ENCODE measurements at regions not wholly inside any gene's neighbourhood (a gene's known extent, or its start where the extent isn't known, plus 50 kb on each side); places are given as distances from the start of the nearest gene placed in this dataset.
"Not testable (repeated sequence)": the region's sequence is repeated elsewhere in the genome, so short reads cannot be mapped to it uniquely, and the experiment has no call there.

DNA sequence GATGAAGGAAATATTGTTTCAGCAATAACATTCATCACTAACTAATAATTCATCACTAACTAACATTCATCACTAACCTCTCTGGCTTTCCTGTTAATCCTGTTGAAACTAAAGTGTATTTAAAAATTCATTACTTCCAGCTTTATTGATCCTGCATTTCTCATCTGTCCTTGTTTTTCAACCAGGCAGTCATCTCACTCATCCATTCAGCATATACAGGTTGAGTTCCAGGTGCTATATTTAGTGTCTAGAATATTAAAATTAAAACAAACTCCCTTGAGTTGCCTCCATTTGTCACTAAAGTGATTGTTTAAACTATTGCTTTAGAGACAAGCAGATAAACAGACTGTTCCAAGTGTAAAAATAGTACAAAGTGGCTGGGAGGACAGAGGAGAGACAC, 58.1 kb downstream of the ATXN7L3B start:
- no peak for DNase-seq (ENCODE audit: low read depth in 3 of 3, low spot score in 2 of 3)

DNA sequence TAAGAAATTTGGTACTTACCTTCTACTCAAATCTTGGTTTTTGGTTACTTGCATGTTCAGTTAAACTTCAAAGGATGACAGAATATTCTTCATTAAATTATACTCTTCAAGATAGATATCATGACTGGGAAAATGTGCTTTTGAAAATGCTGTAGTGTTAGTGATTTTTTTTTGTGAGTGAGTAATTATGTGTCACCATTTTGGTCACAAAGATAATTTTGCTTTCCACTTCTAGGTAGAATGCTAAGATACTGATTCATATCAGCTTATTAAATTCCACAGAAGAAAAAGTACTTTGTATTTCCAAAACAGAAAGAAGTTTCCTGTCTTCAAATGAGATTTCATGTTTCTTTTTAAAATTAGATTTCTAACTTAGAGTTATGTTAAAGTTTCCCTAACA, 61.2 kb downstream of the ATXN7L3B start:
- DNase-seq (ENCODE audit: low read depth in 3 of 3, low spot score in 2 of 3), result no peak

DNA sequence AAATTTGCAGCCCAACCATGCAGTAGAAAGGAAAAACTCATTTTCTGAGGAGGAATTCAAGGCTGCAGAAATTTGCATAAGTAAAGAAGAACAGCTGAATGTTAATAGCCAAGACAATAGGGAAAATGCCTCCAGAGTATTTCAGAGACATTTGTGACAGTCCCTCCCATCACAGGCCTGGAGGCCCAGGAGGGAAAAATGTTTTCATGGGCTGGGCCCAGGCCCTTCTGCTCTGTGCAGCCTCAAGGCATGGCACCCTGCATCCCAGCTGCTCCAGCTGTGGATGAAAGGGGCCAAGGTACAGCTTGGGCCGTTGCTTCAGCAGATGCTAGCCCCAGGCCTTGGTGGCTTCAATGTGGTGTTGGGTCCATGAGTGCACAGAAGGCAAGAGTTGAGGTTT, 62.3 kb downstream of the ATXN7L3B start:
- DNase-seq (ENCODE audit: low read depth in 3 of 3, low spot score in 2 of 3), result no peak

DNA sequence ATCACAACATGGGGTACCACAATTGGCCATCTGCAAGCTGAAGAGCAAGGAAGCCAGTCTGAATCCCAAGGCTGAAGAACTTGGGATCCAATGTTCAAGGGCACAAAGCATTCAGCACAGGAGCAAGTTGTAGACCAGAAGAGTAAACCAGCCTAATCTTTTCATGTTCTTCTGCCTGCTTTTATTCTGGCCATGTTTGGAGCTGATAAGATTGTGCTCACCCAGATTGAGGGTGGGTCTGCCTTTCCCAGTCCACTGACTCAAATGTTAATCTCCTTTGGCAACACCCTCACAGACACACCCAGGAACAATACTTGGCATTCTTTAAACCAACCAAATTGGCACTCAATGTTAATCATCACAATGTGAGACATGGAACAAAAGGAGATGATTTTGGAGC, 63.2 kb downstream of the ATXN7L3B start:
- DNase-seq (ENCODE audit: low read depth in 3 of 3, low spot score in 2 of 3), result not testable (repeated sequence)

DNA sequence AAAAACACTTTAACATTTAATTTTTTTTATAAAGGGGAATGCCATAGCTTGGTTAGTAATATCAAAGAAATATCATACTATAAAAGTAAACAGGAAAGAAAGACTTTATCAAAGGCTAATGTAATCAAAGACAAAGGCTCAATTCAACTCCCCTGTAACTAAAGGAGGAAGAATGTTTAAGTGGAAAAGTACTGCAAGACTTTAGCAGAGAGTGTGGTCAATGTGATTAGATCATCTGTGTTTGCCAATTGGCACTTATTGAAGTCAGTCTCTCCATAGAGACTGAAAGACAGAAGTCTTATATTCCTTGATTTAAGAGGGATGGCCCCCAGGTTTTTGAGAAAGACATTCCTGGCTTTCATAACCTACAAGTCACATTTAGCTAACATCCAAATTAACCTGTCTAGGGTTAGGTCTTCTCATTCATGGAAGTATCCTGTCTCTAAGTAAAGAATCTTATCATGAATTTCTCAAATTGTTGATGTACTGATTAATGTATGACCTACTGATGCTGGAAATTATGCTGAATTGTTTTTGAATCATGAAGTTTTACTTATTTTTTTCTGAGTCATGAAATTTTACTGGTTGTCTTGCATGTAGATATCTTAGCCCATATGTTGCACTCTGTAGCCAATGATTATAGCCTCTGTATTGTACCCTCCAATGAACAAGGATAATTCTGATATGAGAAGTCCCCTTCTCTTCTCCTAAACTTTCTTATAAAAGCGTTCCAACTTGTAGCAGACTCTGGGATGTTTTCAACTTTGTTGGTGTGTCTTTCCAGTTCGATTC, 65.4 kb downstream of the ATXN7L3B start:
- no peak for DNase-seq (ENCODE audit: low read depth in 3 of 3, low spot score in 2 of 3)

DNA sequence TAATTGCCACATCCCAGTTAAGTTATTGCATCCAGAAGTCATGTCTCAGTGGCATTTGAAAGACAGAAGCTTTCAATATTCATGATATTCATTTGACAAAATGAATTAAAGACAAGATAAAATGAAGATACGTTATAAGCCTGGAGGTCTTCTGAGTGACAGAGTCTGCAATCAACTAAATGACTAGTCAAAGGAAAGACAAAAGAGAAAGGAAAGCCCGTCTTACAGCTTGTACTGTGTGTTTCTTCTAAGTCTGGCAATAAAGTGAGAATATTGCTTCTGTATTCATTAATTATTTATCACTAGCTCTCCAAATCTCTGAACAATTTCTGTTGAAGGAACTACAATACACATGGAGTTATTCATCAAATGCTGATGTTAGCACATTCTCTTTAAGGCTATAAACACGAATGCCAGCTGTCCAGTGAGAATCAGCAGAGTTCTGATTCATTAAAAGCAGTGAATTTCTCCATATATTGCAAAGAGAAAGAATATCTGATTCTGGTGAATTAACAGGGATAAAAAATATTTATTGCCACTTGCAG, 70.7 kb downstream of the ATXN7L3B start:
- no peak for DNase-seq (ENCODE audit: low read depth in 3 of 3, low spot score in 2 of 3)

DNA sequence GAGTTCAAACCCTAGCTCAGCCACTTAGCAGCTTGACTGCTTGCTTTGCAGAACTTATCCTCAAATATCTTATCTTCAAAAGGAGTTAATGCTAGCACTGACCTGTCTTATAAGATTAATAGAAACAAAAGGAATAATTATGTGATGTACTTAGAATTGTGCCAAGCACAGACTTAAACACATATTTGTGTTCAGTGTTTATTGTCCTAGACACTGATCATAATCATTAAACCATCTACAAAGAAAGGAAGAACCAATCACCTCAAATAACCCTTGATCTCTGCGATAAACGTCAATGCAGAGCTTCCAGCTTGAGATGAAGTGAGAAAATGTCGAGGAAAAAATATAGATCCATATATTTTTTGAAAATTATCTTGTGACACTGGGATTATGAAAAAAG, 73.1 kb downstream of the ATXN7L3B start:
- no peak for DNase-seq (ENCODE audit: low read depth in 3 of 3, low spot score in 2 of 3)

DNA sequence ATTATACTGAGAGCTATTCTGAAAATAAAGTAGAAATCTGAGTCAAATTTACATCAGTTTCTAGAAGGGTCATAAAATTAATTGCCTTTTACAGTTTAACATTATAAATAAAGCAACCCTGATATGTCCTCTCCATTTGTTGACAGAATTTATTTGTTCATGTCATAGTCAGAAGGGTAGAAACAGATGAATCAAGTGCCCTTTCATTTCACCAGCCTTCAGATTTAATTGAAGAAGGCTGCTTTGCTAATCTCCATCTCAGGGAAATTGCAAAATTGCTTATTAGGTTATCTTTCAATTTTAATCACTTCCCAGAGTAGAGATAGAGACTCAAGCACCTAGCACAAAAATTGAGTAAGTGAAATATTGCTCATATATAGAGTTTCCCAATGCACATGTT, 76.8 kb downstream of the ATXN7L3B start:
- no peak for DNase-seq (ENCODE audit: low read depth in 3 of 3, low spot score in 2 of 3)

DNA sequence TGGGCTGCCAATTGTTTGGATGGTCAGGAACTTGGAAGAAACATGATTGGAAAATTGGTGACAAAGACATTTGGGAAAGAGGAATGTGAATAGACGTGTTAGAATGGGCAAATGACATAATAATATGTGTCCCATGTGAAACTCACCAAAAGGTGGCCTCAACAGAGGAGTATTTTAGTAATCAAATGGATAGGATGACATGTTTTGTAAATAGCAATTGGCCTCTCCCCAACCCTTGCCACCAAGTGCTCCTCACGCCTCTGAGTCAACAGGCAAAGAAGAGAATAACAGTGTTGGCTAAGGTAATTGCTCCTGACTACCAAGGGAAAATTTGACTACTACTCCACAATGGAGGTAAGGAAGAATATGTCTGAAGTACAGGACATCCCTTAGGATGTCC, 81.4 kb downstream of the ATXN7L3B start:
- no peak for DNase-seq (ENCODE audit: low read depth in 3 of 3, low spot score in 2 of 3)

DNA sequence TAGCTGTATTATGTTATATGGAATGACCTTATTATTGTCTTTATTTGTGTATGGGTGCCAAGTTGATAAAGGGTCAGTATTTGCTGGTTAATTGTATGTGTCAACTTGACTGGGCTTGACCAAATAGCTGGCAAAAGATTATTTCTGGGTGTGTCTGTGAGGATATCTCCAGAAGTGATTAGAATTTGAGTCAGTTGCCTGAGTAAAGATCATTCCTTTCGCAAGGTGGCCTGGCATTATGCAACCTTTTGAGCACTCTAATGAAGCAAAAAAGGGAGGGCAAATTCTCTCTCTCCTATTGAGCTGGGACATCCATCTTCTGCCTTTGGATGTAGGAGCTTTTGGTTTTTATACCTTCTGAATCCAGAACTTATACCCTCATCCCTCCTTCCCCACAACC, 82.2 kb downstream of the ATXN7L3B start:
- no peak for DNase-seq (ENCODE audit: low read depth in 3 of 3, low spot score in 2 of 3)

DNA sequence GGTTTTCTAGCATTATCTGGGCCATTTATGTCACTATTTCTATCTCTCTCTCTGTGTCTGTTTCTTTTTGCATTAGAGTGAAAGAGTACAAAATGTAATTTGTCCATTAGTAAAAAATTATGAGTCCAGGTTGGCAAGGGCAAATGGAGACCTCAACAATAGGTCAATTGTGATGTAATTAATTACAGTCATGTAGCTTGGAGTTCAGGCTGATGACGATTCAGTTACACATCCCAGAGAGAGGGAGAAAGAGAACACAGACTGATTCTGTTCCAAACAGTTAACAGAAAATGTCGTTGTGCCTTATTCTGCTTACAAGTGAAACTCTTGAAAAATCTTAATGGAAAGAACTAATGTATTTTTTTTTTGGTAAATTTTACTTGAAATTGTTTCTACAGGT, 83.3 kb downstream of the ATXN7L3B start:
- no peak for DNase-seq (ENCODE audit: low read depth in 3 of 3, low spot score in 2 of 3)

DNA sequence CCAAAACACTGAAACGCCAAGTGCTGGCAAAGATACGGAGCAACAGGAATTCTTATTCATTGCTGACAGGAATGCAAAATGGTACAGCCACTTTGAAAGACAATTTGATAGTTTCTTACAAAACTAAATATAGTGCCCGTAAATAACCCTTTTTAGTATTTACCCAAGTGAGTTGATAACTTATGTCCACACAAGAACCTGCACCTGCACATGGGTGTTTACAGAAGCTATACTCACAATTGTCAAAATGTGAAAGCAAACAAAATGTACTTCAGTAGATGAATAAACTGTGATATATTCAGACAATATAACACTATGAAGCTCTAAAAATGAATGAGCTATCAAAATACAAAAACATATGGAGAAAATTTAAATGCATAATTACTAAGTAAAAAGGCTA, 86.6 kb downstream of the ATXN7L3B start:
- DNase-seq (ENCODE audit: low read depth in 3 of 3, low spot score in 2 of 3), result no peak

DNA sequence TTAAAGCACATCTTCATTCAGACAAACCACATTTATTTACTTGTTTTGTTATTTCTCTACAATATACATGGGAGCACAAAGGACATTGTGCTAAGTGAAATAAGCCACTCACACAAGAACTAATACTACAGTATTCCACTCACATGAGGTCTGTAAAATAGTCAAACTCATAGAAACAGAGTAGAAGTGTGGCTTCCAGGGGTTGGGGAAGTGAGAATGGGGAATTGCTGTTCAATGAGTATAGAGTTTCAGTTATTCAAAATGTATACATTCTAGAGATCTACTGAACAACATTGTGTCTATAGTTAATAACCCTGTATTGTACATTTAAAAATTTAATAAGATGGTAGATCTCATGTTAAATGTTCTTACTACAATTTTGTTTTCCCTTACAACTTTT, 88.8 kb downstream of the ATXN7L3B start:
- DNase-seq (ENCODE audit: low read depth in 3 of 3, low spot score in 2 of 3), result no peak

DNA sequence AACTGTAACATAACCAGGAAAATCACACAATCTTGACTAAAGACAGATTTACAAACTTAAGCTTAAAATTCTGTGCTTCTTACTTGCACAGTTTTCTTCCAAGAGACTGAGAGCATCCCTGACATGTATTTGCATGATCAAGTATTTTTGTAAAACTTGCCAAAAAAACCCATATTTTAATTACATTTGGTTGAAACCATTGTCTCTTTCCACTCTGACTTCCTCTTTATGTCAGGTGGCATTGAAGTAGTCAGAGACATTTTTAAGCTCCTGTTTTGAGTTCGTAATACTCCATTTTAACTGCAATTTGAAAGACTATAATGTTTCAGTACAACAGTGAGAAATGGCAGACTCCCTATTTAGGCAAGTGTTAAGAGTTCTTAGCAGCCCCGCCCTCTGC, 103.6 kb downstream of the ATXN7L3B start:
- DNase-seq (ENCODE audit: low read depth in 3 of 3, low spot score in 2 of 3), result no peak

DNA sequence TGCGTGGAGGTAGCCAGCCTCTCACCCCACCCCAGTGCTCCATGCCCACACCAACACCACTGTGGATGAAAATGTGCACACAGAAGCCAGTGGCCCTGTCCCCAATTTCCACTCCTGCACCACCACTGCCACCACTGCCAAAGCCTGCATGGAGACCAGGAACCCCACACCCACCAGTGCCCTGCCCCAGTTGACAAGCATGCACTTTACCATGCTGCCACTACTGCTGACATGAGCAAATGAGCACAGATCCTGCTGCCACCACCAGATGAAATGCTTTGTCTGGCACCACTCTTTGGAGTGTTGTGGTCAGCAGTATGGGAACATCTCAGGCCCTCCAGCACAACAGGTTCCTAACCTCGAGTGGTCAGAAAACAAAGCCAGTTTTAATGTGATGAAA, 104.1 kb downstream of the ATXN7L3B start:
- DNase-seq (ENCODE audit: low read depth in 3 of 3, low spot score in 2 of 3), result no peak

DNA sequence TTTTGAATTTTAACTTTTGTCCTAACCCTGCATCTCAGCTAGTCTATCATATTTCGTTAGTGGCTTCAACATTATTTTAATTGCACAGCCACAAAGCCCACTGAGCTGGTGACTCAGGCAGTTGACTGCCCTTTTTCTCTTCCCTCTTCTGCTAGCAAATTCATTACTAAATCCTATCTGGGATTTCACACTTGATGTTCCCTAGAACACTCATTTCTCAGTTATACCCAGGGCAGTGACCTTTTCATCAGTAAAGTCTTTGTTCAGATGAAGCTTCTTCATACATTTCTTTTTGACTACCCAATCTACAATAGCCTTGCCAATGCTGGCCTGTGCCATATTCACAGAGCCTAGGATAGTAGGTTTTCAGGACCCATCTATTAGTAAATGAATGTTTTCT, 107.0 kb downstream of the ATXN7L3B start:
- DNase-seq (ENCODE audit: low read depth in 3 of 3, low spot score in 2 of 3), result no peak

DNA sequence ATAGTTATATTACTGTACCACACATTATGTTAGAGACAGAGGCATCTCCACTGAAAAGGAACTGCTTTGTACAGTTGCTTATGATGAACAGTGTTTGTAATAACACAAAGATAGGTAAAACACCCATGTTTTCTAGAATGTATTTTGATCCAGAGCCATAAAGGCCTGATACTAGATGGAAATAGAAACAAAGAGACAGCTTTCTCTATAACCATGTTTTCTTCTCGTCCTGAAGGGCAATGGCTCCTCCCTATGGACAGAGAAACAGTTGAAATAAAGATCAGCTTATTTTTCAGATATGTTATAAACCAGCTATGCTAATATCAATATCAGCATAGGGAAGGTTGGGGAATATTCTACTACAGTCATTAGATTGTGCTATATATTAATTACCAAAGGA, 109.2 kb downstream of the ATXN7L3B start:
- no peak for DNase-seq (ENCODE audit: low read depth in 3 of 3, low spot score in 2 of 3)

DNA sequence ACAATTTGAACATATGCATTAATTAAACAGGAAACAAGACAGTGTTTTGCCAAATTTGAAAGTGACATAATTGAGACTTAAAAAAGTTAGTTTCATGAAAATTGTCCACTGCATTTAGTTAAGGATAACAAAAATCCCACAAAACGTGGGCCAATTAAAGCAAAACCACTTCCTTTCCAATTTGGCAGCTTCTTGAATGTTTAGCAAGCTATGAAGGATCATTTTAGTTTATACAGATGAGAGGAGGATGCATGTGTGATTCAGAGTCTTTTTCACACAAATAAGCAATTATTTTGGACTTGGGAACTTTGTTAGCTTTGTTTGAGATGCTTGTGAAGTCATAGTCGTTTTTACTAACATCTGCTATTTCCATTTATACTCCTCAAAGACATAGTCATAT, 109.6 kb downstream of the ATXN7L3B start:
- DNase-seq (ENCODE audit: low read depth in 3 of 3, low spot score in 2 of 3), result no peak

DNA sequence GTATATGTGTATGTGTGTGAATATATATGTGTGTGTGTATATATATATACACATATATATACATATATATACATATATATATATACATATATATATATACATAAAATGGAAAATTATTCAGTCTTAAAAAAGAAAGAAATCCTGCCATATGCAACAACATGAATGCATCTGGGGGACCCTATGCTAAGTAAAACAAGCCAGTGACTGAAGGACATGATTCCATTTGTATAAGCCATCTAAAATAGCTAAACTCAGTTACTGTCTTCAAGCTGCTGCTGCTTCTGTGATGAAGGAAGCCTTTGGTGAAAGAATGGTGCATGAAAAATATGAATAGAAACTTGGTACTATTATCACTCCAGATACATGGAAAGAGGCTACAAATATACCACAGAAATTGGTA, 118.6 kb downstream of the ATXN7L3B start:
- DNase-seq (ENCODE audit: low read depth in 3 of 3, low spot score in 2 of 3), result no peak

DNA sequence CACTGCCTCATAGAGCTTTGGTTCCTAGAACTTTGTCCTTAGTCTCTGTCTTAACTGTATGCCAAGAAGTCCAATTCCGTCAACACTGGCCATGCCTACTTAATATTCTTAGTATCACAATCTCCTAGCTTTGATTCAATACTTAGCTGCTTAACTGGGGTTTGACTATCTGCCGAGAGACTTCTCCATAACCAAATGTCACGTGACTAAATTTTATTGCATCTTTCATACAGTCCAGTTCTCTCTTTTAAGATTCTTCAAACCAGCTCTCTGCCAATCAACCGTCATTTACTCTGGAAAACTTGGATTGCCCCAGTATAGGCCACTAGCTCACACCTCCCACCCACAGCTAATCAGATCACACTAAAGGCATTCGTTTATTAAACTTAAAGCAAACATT, 122.8 kb downstream of the ATXN7L3B start:
- DNase-seq (ENCODE audit: low read depth in 3 of 3, low spot score in 2 of 3), result no peak

DNA sequence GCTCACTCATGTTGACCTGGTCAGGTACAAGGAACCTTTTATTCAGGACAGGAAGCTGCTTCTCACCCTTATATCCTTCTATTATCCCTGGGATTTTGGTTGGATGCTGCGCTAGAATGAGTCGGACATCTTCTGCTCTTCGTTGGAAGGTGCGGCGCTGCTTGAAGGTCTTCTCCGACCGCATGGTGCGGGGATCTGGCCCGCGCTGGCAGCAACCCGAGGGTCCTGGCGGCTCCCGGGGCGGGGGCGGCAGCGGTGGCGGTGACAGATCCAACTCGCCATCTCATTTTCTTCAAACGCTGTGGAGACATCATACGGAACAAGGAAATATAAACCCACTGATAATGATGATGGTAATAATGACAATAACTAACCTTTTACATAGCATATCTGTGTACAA, 126.3 kb downstream of the ATXN7L3B start:
- DNase-seq (ENCODE audit: low read depth in 3 of 3, low spot score in 2 of 3), result no peak

DNA sequence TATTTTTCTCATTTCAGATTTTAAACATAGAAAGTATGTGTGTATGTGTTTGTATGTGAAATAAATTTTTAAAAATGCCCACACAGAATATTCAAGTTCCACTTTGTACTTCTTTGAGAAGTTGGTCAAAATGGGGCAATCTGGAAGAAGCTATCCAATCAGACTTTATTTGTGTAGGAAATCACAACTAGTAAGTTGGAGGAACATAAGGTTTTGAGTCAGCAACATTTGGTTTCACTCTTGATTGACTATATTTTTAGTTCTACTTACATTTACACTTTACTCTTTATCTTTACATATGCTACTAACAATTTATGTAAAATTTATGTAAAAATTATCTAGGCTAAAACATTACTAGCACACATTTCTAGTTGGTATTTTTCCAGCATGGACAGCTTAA, 128.1 kb downstream of the ATXN7L3B start:
- no peak for DNase-seq (ENCODE audit: low read depth in 3 of 3, low spot score in 2 of 3)

DNA sequence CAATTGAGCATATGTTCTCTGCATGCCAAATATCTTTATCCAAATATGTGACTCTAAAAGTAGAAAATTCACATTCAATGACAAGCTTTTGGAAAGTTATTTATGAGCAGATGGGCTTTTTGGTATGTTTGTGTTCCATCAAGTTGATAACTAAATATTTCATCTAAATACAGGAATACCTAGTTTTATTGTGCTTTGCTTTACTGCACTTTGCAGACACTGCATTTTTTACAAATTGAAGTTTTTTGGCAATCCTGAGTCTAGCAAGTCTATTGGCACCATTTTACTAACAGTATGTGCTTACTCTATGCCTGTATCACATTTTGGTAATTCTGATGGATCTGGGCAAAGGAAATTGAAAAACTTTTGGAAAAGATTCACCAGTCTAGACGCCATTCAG, 133.8 kb downstream of the ATXN7L3B start:
- no peak for DNase-seq (ENCODE audit: low read depth in 3 of 3, low spot score in 2 of 3)

Data from right renal cortex interstitium (tissue), 3 donors.